BJ (cell line): ENCODE measurements at regions not wholly inside any gene's neighbourhood (a gene's known extent, or its start where the extent isn't known, plus 50 kb on each side); places are given as distances from the start of the nearest gene placed in this dataset.

ENCODE experiments used
- CTCF ChIA-PET: fragments of 350-600 bp; formaldehyde crosslinking; extraction: SDS; loops from one replicate; lab custom pipeline; 2021; ENCODE audit warnings: antibody characterized with exemption, inconsistent platforms; lab: Yijun Ruan, JAX
- POLR2A ChIA-PET: fragments of 300-600 bp; sonication (Branson Sonifier 250); formaldehyde crosslinking; extraction: SDS; loops from one replicate; lab custom pipeline; 2021; ENCODE audit warnings: antibody characterized with exemption; lab: Charles Lee
- DNase-seq: peaks from one replicate; pipeline ENCODE4 v3.0.0-alpha.2; 2011; ENCODE audit warnings: low read depth
- H3K27me3 ChIP-seq: 2 replicates; pipeline ENCODE4 v1.6.0; 2011; ENCODE audit warnings: low read length; ENCODE audit not compliant: control insufficient read depth, insufficient read depth
- H3K36me3 ChIP-seq: 2 replicates; pipeline ENCODE4 v1.5.1; 2011; ENCODE audit warnings: low read length; ENCODE audit not compliant: control insufficient read depth, insufficient read depth
- H3K4me3 ChIP-seq: 2 replicates; pipeline ENCODE4 v1.5.1; 2011; ENCODE audit warnings: low read depth, mild to moderate bottlenecking, control low read depth, low read length
- CTCF ChIP-seq: IDR thresholded peaks from 2 replicates; pipeline ENCODE4 v1.5.1; 2011; ENCODE audit warnings: low read depth, mild to moderate bottlenecking, control low read depth, inconsistent platforms, low read length, moderate library complexity; ENCODE audit not compliant: insufficient read depth

- DNase-seq = no peak
- H3K27me3 ChIP-seq = no peaks in the 10 kb centered on the region; the same call in 1 of the 2 replicates
- H3K36me3 ChIP-seq = no peaks in the 10 kb centered on the region
- TF ChIP-seq CTCF = no peak
- H3K4me3 ChIP-seq = no peak overlapping the region
- POLR2A ChIA-PET = no interaction called here
- CTCF ChIA-PET = interaction anchor here (0.6 to 0.7 kb wide), 2 partner anchors 42 to 1013 kb away, joined by 3 read pairs; no protein-coding TSS in a partner anchor
Measured at GRCh38 chr12:59191372-59191771, 271.1 kb upstream of the LRIG3 start.

GRCh38 chr12:59186451-59186850 lies 266.1 kb upstream of the LRIG3 start:
- ChIA-PET POLR2A (no interaction called here), CTCF (no interaction called here)
- no peak overlapping the region for H3K4me3 ChIP-seq
- no peak for DNase-seq
- no peaks in the 10 kb centered on the region for H3K36me3 ChIP-seq
- no peaks in the 10 kb centered on the region for H3K27me3 ChIP-seq
- no peak for TF ChIP-seq CTCF

GRCh38 chr12:59185295-59185694 lies 265.0 kb upstream of the LRIG3 start:
- Histone ChIP-seq H3K36me3 (no peaks in the 10 kb centered on the region), H3K4me3 (no peak overlapping the region), H3K27me3 (no peaks in the 10 kb centered on the region)
- DNase-seq = no peak
- no peak for TF ChIP-seq CTCF
- ChIA-PET CTCF (no interaction called here), POLR2A (no interaction called here)

GRCh38 chr12:59182658-59183455 lies 262.6 kb upstream of the LRIG3 start:
- no peak for DNase-seq
- Histone ChIP-seq H3K27me3 (no peaks in the 10 kb centered on the region), H3K36me3 (no peaks in the 10 kb centered on the region), H3K4me3 (no peak overlapping the region)
- TF ChIP-seq CTCF = no peak
- ChIA-PET POLR2A (no interaction called here), CTCF (interaction anchor here (1.6 kb wide), 1 partner anchor 11 kb away, joined by 4 read pairs; no protein-coding TSS in a partner anchor)

GRCh38 chr12:59182191-59182590 lies 261.9 kb upstream of the LRIG3 start:
- Histone ChIP-seq H3K27me3 (no peaks in the 10 kb centered on the region), H3K4me3 (no peak overlapping the region), H3K36me3 (no peaks in the 10 kb centered on the region)
- ChIA-PET POLR2A (no interaction called here), CTCF (interaction anchor here (1.6 kb wide), 1 partner anchor 10 kb away, joined by 4 read pairs; no protein-coding TSS in a partner anchor)
- no peak for DNase-seq
- TF ChIP-seq CTCF = no peak
